HG02642 (cell line): ENCODE measurements at regions not wholly inside any gene's neighbourhood (a gene's known extent, or its start where the extent isn't known, plus 50 kb on each side); places are given as distances from the start of the nearest gene placed in this dataset.
"Not testable (repeated sequence)": the region's sequence is repeated elsewhere in the genome, so short reads cannot be mapped to it uniquely, and the experiment has no call there.

Experiments used
- ATAC-seq: cut with Tn5 transposase; IDR thresholded peaks from one replicate; pipeline ENCODE4 v1.9.1; 2021; ENCODE audit warnings: mild to moderate bottlenecking; ENCODE audit not compliant: unreplicated experiment, poor library complexity

GRCh38 chr9:13948037-13948436 lies 365.9 kb downstream of the NFIB start:
- ATAC-seq, result no peak

GRCh38 chr9:13943176-13943575 lies 370.8 kb downstream of the NFIB start:
- ATAC-seq, result no peak

- no peak for ATAC-seq
Observed at GRCh38 chr9:13942695-13943094, 371.2 kb downstream of the NFIB start.

- no peak for ATAC-seq
Observed at GRCh38 chr9:13942201-13942600, 371.7 kb downstream of the NFIB start.

GRCh38 chr9:13941714-13942113 lies 372.2 kb downstream of the NFIB start:
- no peak for ATAC-seq

GRCh38 chr9:13939701-13940490 lies 374.0 kb downstream of the NFIB start:
- ATAC-seq, result no peak

GRCh38 chr9:13939134-13939533 lies 374.8 kb downstream of the NFIB start:
- no peak for ATAC-seq

- no peak for ATAC-seq
Observed at GRCh38 chr9:13934416-13934815, 379.5 kb downstream of the NFIB start.

- ATAC-seq, result no peak
Observed at GRCh38 chr9:13933268-13933656, 380.7 kb downstream of the NFIB start.

- ATAC-seq, result no peak
Observed at GRCh38 chr9:13932528-13933267, 381.2 kb downstream of the NFIB start.

- no peak for ATAC-seq
Observed at GRCh38 chr9:13929013-13929412, 384.9 kb downstream of the NFIB start.

- no peak for ATAC-seq
Observed at GRCh38 chr9:13923381-13923780, 390.6 kb downstream of the NFIB start.

- ATAC-seq, result no peak
Observed at GRCh38 chr9:13920557-13920956, 393.4 kb downstream of the NFIB start.

GRCh38 chr9:13919401-13919800 lies 394.5 kb downstream of the NFIB start:
- no peak for ATAC-seq

- no peak for ATAC-seq
Observed at GRCh38 chr9:13917534-13917933, 396.4 kb downstream of the NFIB start.

GRCh38 chr9:13915591-13916301 lies 398.2 kb downstream of the NFIB start:
- no peak for ATAC-seq

GRCh38 chr9:13915131-13915530 lies 398.8 kb downstream of the NFIB start:
- ATAC-seq, result no peak

GRCh38 chr9:13911473-13911872 lies 402.5 kb downstream of the NFIB start:
- ATAC-seq, result no peak

- not testable (repeated sequence) for ATAC-seq
Observed at GRCh38 chr9:13907842-13908241, 406.1 kb downstream of the NFIB start.

GRCh38 chr9:13904746-13905145 lies 409.2 kb downstream of the NFIB start:
- ATAC-seq, result no peak

- no peak for ATAC-seq
Observed at GRCh38 chr9:13904311-13904710, 409.6 kb downstream of the NFIB start.
